SK-N-SH (cell line): ENCODE measurements at regions not wholly inside any gene's neighbourhood (a gene's known extent, or its start where the extent isn't known, plus 50 kb on each side); places are given as distances from the start of the nearest gene placed in this dataset.

Experiments
- CTCF ChIP-seq: fragments of 200-600 bp; sonication (generic); IDR thresholded peaks from 2 replicates; pipeline ENCODE4 v1.6.1; 2017; ENCODE audit warnings: antibody characterized with exemption, mild to moderate bottlenecking, moderate library complexity
- JUND ChIP-seq: IDR thresholded peaks from 2 replicates; pipeline ENCODE4 v1.4.0; 2012
- POLR2AphosphoS5 ChIP-seq: IDR thresholded peaks from 2 replicates; pipeline ENCODE4 v1.6.1; 2012; ENCODE audit warnings: low read depth, low read length
- RFX5 ChIP-seq: IDR thresholded peaks from 2 replicates; pipeline ENCODE4 v1.6.1; 2012; ENCODE audit warnings: mild to moderate bottlenecking, improper control_type of control experiment, low read length
- TAF1 ChIP-seq: IDR thresholded peaks from 2 replicates; pipeline ENCODE4 v1.6.1; 2012; ENCODE audit warnings: low read depth, mild to moderate bottlenecking, low read length, moderate library complexity, borderline replicate concordance

GRCh38 chr2:51534166-51534565 lies 502.2 kb upstream of the NRXN1 start:
- no peak for TF ChIP-seq TAF1
- TF ChIP-seq CTCF, result no peak
- no peak for TF ChIP-seq POLR2AphosphoS5
- TF ChIP-seq RFX5, result no peak
- TF ChIP-seq JUND, result no peak
